Activated naive CD8-positive, alpha-beta T cell treated with anti-CD3 and anti-CD28 coated beads, Interleukin-2, amount 10 ng/mL, durations not matched to agents 7 days and 5 days (primary cell): ENCODE measurements at regions not wholly inside any gene's neighbourhood (a gene's known extent, or its start where the extent isn't known, plus 50 kb on each side); places are given as distances from the start of the nearest gene placed in this dataset.
"Not testable (repeated sequence)": the region's sequence is repeated elsewhere in the genome, so short reads cannot be mapped to it uniquely, and the experiment has no call there.

Experiments used
- ATAC-seq: fragments of 150-1000 bp; cut with Tn5 transposase; one replicate; pipeline ENCODE4 v1.10.0; 2021; ENCODE audit warnings: low read depth, moderate library complexity
- POLR2A ChIA-PET: fragments of 350-600 bp; sonication (Branson Sonifier 250); formaldehyde crosslinking; loops from one replicate; lab custom pipeline; 2021; ENCODE audit warnings: antibody characterized with exemption; lab: Charles Lee
- DNase-seq: peaks from one replicate; pipeline ENCODE4 v3.0.0; 2021
- H3K27ac Mint-ChIP-seq: one replicate; pipeline ENCODE4 v1.8.0; 2022; ENCODE audit warnings: mild to moderate bottlenecking, mixed read lengths
- H3K27me3 Mint-ChIP-seq: one replicate; pipeline ENCODE4 v1.8.0; 2022; ENCODE audit warnings: mild to moderate bottlenecking, moderate library complexity, mixed read lengths
- H3K36me3 Mint-ChIP-seq: one replicate; pipeline ENCODE4 v1.8.0; 2021; ENCODE audit warnings: mild to moderate bottlenecking, mixed read lengths
- H3K4me1 Mint-ChIP-seq: one replicate; pipeline ENCODE4 v1.8.0; 2021; ENCODE audit warnings: mixed read lengths
- H3K4me3 Mint-ChIP-seq: one replicate; pipeline ENCODE4 v1.8.0; 2022; ENCODE audit warnings: mild to moderate bottlenecking, moderate library complexity, mixed read lengths
- H3K9me3 Mint-ChIP-seq: one replicate; pipeline ENCODE4 v1.8.0; 2021; ENCODE audit warnings: mixed read lengths

GRCh38 chr3:56926243-56926946 lies 124.6 kb upstream of the ARHGEF3 start:
- no peaks in the 10 kb centered on the region for H3K27me3 Mint-ChIP-seq
- H3K9me3 Mint-ChIP-seq = no peaks in the 10 kb centered on the region
- POLR2A ChIA-PET = interaction anchor here (1.4 to 2.7 kb wide), 3 partner anchors 10 to 127 kb away, joined by 4 to 11 read pairs (median 7); no protein-coding TSS in a partner anchor
- H3K4me3 Mint-ChIP-seq = no peak overlapping the region
- H3K36me3 Mint-ChIP-seq = no peaks in the 10 kb centered on the region
- H3K4me1 Mint-ChIP-seq = peaks cover 63% of the 10 kb centered on the region
- peak overlapping the region; percentile 13 for H3K27ac Mint-ChIP-seq
- DNase-seq (no peak), ATAC-seq (no peak)

GRCh38 chr3:56924700-56925099 lies 123.0 kb upstream of the ARHGEF3 start:
- not testable (repeated sequence) for H3K36me3 Mint-ChIP-seq, H3K27me3 Mint-ChIP-seq, H3K9me3 Mint-ChIP-seq, H3K4me3 Mint-ChIP-seq, DNase-seq, ATAC-seq
- Mint-ChIP-seq H3K27ac (peak overlapping the region; percentile 32), H3K4me1 (peaks cover 59% of the 10 kb centered on the region)
- POLR2A ChIA-PET = interaction anchor here (1.1 to 2.7 kb wide), 2 partner anchors 8 to 124 kb away, joined by 4 to 7 read pairs; no protein-coding TSS in a partner anchor

GRCh38 chr3:56923526-56924224 lies 121.9 kb upstream of the ARHGEF3 start:
- H3K4me1 Mint-ChIP-seq = peaks cover 63% of the 10 kb centered on the region
- H3K36me3 Mint-ChIP-seq = no peaks in the 10 kb centered on the region
- H3K9me3 Mint-ChIP-seq = no peaks in the 10 kb centered on the region
- peak overlapping the region; percentile 24 for H3K4me3 Mint-ChIP-seq
- ATAC-seq (peak; percentile 44), DNase-seq (no peak)
- peak overlapping the region; percentile 49 for H3K27ac Mint-ChIP-seq
- H3K27me3 Mint-ChIP-seq = no peaks in the 10 kb centered on the region
- POLR2A ChIA-PET = interaction anchor here (0.6 to 2.7 kb wide), 2 partner anchors 123 to 216 kb away, joined by 4 to 7 read pairs; no protein-coding TSS in a partner anchor

DNA sequence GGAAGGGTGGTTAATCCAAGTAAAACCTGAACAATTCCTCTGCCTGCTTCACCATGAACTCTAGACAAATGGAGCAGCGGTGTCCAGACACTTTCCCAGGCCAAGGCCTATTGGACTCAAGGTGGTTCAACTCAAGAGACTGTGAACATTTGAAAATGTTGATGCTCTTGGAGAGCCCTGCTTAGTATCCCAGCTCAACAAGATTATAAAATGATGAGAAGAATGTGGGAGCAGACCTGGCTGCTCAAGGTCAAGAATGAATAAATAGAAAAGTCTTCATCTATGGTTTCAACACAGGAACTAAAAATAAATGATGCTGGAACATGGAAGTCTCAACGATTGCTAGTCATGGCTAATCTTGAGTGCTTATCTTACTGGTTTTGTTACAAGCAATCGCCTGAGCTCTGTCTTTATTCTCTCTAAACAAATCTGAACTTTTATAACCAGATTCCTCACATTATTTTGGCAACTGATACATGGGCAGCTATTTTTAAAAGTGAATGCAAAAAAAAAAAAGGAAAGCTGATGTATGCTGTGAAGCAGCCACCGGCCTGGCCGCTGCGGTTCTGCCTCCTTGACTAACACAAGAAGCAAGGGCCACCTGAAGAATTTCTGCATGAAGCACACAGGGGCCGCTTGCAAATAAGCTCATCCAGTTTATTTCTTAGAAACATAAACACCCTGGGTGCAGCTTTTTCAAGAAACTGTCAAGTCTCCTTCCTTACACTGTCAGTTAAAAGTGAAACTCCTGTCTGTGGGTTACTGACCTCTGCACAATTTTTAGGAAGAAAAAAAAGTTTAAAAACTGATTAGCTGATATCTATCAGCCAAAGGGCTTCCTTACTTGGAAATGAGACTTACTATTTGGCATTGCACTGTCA lies 120.1 kb upstream of the ARHGEF3 start:
- Mint-ChIP-seq H3K27me3 (no peaks in the 10 kb centered on the region), H3K27ac (peak overlapping the region; percentile 93), H3K4me1 (peaks cover 70% of the 10 kb centered on the region), H3K36me3 (no peaks in the 10 kb centered on the region), H3K4me3 (peak overlapping the region; percentile 84), H3K9me3 (no peaks in the 10 kb centered on the region)
- peak; percentile 43 for ATAC-seq
- POLR2A ChIA-PET = interaction anchor here (0.9 to 1.8 kb wide), 6 partner anchors 21 to 238 kb away, joined by 3 to 27 read pairs (median 5); partner anchors contain the start of genes ARHGEF3 and TASOR
- peak; percentile 45 for DNase-seq

DNA sequence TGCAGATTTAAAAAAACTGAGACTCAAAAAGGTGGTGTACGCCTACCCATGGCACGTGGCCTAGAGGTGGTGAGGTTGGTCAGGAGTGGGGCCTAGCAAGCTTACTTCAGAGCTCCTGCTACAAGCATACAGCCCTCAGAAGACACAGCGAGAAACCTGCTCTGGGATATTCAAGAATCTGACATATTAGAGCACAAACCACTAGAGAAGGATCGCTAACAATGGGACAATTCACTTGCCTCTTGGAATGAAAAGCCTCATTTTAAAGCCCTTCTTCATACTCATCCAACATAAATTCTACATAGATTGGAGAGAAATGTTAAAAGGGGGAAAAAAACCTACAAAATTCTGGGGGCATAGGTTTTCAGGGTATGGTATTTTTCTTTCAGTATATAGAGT lies 118.0 kb upstream of the ARHGEF3 start:
- Mint-ChIP-seq H3K9me3 (no peaks in the 10 kb centered on the region), H3K4me1 (peaks cover 74% of the 10 kb centered on the region), H3K27me3 (no peaks in the 10 kb centered on the region), H3K36me3 (peaks cover 2% of the 10 kb centered on the region), H3K4me3 (no peak overlapping the region), H3K27ac (peak overlapping the region; percentile 81)
- DNase-seq = no peak
- ATAC-seq = no peak
- POLR2A ChIA-PET = interaction anchor here (1.0 kb wide), 1 partner anchor 118 kb away, joined by 5 read pairs; the partner anchor contains the start of gene ARHGEF3

- ATAC-seq (no peak), DNase-seq (no peak)
- POLR2A ChIA-PET = interaction anchor here (1.0 to 5.3 kb wide), 2 partner anchors 117 to 119 kb away, joined by 5 to 85 read pairs; partner anchors contain the start of gene ARHGEF3
- Mint-ChIP-seq H3K9me3 (no peaks in the 10 kb centered on the region), H3K36me3 (peaks cover 7% of the 10 kb centered on the region), H3K4me3 (peak overlapping the region; percentile 47), H3K27ac (peak overlapping the region; percentile 81), H3K27me3 (no peaks in the 10 kb centered on the region), H3K4me1 (peaks cover 75% of the 10 kb centered on the region)
These were observed 117.5 kb upstream of the ARHGEF3 start for GRCh38 chr3:56919137-56919796.

- peak overlapping the region; percentile 96 for H3K27ac Mint-ChIP-seq
- peak; percentile 5 for ATAC-seq
- POLR2A ChIA-PET = interaction anchor here (0.9 to 5.3 kb wide), 7 partner anchors 10 to 215 kb away, joined by 3 to 85 read pairs (median 16); partner anchors contain the start of gene ARHGEF3
- peak overlapping the region; percentile 89 for H3K4me3 Mint-ChIP-seq
- H3K27me3 Mint-ChIP-seq = no peaks in the 10 kb centered on the region
- peaks cover 76% of the 10 kb centered on the region for H3K4me1 Mint-ChIP-seq
- H3K9me3 Mint-ChIP-seq = no peaks in the 10 kb centered on the region
- DNase-seq = peak; percentile 46
- H3K36me3 Mint-ChIP-seq = peaks cover 16% of the 10 kb centered on the region
These were observed 116.4 kb upstream of the ARHGEF3 start for GRCh38 chr3:56918111-56918568.

DNA sequence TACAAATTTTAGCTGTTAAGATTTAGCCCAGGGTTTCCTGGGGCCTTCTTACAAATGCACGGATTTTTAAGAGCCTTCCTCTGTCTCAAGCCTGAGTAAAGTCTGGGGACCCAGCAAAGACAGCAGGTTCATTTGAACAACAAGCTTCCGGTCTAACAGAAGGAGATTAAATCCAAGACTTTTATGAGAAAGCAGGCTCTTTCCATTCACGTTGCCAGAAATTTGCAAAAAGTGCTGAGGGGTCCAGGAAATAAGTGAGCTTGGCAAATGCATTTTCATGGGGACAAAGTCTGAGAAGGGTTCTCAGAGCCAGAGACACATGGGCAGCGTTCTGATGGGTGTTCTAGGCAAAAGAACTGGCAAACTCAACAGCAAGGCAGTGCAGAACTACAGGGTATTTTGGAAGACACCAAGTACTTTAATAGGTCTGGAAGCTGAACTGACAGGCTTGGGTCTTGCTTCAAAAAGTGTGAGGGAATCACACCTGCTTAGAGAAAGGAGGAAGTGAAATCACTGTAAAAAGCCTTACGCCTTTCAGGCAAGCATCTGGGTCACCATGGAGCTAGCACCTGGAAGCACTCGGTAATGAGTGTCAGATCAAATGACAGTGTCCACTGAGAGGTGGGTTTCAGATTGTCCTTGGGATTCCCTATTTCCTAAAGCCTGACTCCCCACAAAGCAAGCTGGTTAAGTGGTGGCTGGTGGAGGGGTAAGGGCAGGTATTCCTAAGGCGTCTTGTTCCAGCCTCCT lies 115.8 kb upstream of the ARHGEF3 start:
- no peaks in the 10 kb centered on the region for H3K27me3 Mint-ChIP-seq
- peaks cover 77% of the 10 kb centered on the region for H3K4me1 Mint-ChIP-seq
- POLR2A ChIA-PET = interaction anchor here (0.9 to 5.3 kb wide), 15 partner anchors 8 to 234 kb away, joined by 3 to 85 read pairs (median 11); partner anchors contain the start of genes ARHGEF3 and TASOR
- H3K27ac Mint-ChIP-seq = peak overlapping the region; percentile 96
- DNase-seq (no peak), ATAC-seq (no peak)
- peaks cover 21% of the 10 kb centered on the region for H3K36me3 Mint-ChIP-seq
- H3K9me3 Mint-ChIP-seq = no peaks in the 10 kb centered on the region
- H3K4me3 Mint-ChIP-seq = peak overlapping the region; percentile 89

DNA sequence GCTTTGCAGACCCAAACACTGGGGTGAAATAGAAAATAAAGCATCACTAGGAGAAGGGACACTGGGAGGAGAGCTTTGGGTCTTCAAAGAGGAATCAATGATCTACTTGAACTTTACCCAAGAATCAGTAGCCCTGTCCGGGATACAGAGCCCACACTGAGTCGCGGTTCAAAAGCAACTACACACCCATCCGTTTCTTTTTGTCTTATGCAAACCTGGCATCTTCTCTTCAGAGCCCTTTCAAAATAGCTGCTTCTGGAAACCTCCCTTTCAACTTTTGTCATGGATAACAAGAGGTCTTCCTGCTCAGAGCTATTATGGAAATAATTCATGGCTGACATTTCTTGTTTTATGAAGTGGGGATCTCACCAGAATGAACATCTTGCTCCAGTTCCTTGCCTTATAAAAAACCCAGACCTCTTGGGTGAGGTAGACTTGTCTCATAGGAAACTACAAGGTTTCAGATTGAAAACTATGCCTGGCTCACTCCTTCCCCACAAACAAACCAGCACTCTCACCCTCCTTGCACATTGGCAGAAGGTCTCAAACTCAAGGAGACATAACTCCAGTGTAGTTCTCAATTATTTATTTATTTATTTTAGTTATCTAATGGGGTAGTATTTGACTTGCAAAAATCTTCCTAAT lies 115.1 kb upstream of the ARHGEF3 start:
- peak; percentile 12 for ATAC-seq
- no peak for DNase-seq
- H3K36me3 Mint-ChIP-seq = peaks cover 21% of the 10 kb centered on the region
- peak overlapping the region; percentile 89 for H3K4me3 Mint-ChIP-seq
- POLR2A ChIA-PET = interaction anchor here (0.7 to 5.3 kb wide), 26 partner anchors 8 to 234 kb away, joined by 3 to 85 read pairs (median 6); partner anchors contain the start of genes ARHGEF3 and TASOR
- peaks cover 72% of the 10 kb centered on the region for H3K4me1 Mint-ChIP-seq
- H3K27ac Mint-ChIP-seq = peak overlapping the region; percentile 96
- H3K27me3 Mint-ChIP-seq = no peaks in the 10 kb centered on the region
- no peaks in the 10 kb centered on the region for H3K9me3 Mint-ChIP-seq

- POLR2A ChIA-PET = interaction anchor here (0.7 to 5.3 kb wide), 28 partner anchors 9 to 233 kb away, joined by 3 to 85 read pairs (median 5); partner anchors contain the start of genes ARHGEF3 and TASOR
- DNase-seq = peak; percentile 77
- Mint-ChIP-seq H3K9me3 (no peaks in the 10 kb centered on the region), H3K36me3 (peaks cover 25% of the 10 kb centered on the region), H3K27ac (peak overlapping the region; percentile 96), H3K4me1 (peaks cover 65% of the 10 kb centered on the region), H3K4me3 (peak overlapping the region; percentile 89), H3K27me3 (no peaks in the 10 kb centered on the region)
- peak; percentile 93 for ATAC-seq
These were observed 114.3 kb upstream of the ARHGEF3 start for GRCh38 chr3:56915966-56916586.
